ENCODE measurements at regions not wholly inside any gene's neighbourhood (a gene's known extent, or its start where the extent isn't known, plus 50 kb on each side); places are given as distances from the start of the nearest gene placed in this dataset.

- no peaks in the 10 kb centered on the region for H3K36me3 Mint-ChIP-seq (ENCODE audit: low read depth)
- no peaks in the 10 kb centered on the region for H3K9me3 Mint-ChIP-seq
- peak overlapping the region; percentile 59 for H3K4me3 Mint-ChIP-seq
- ChIA-PET POLR2A (no interaction called here), CTCF (interaction anchor here (1.3 kb wide), 1 partner anchor 14 kb away, joined by 3 read pairs; no protein-coding TSS in a partner anchor)
- intact Hi-C loops (cut with micrococcal nuclease): loop anchor here (10.0 kb wide), 1 partner anchor 130 kb away; no protein-coding TSS in a partner anchor
- peak overlapping the region; percentile 50 for H3K27ac Mint-ChIP-seq
- no peak for ATAC-seq (ENCODE audit: low read depth)
- no peak for TF ChIP-seq CTCF (IDR thresholded peaks at IDR 0.05)
- DNase-seq: no peak
- H3K27me3 Mint-ChIP-seq: no peaks in the 10 kb centered on the region
- H3K4me1 Mint-ChIP-seq: peaks cover 50% of the 10 kb centered on the region
Observed at GRCh38 chr7:25624833-25625232, 396.5 kb upstream of the NPVF start.

- H3K4me3 Mint-ChIP-seq: peak overlapping the region; percentile 59
- CTCF ChIA-PET: interaction anchor here (1.3 kb wide), 1 partner anchor 14 kb away, joined by 3 read pairs; no protein-coding TSS in a partner anchor
- peak; percentile 77 for ATAC-seq (ENCODE audit: low read depth)
Observed at GRCh38 chr7:25625306-25625992, 397.2 kb upstream of the NPVF start.

GRCh38 chr7:25626451-25627131, 398.3 kb upstream of the NPVF start:
- CTCF ChIA-PET: no interaction called here
- Mint-ChIP-seq H3K27ac (no peak overlapping the region), H3K4me1 (peaks cover 34% of the 10 kb centered on the region), H3K36me3 (ENCODE audit: low read depth) (no peaks in the 10 kb centered on the region), H3K4me3 (no peak overlapping the region), H3K27me3 (no peaks in the 10 kb centered on the region), H3K9me3 (no peaks in the 10 kb centered on the region)
- POLR2A ChIA-PET: no interaction called here
- intact Hi-C loops (cut with micrococcal nuclease): loop anchor here (10.0 kb wide), 1 partner anchor 132 kb away; no protein-coding TSS in a partner anchor
- no peak for TF ChIP-seq CTCF (IDR thresholded peaks at IDR 0.05)
- ATAC-seq (ENCODE audit: low read depth) (no peak), DNase-seq (no peak)

More at GRCh38 chr7:25625306-25625992, 397.2 kb upstream of the NPVF start:
- no peak for DNase-seq
- TF ChIP-seq CTCF (IDR thresholded peaks at IDR 0.05): no peak
- no peaks in the 10 kb centered on the region for H3K9me3 Mint-ChIP-seq
- peak overlapping the region; percentile 50 for H3K27ac Mint-ChIP-seq
- intact Hi-C loops (cut with micrococcal nuclease): loop anchor here (10.0 kb wide), 1 partner anchor 131 kb away; no protein-coding TSS in a partner anchor
- H3K27me3 Mint-ChIP-seq: no peaks in the 10 kb centered on the region
- no peaks in the 10 kb centered on the region for H3K36me3 Mint-ChIP-seq (ENCODE audit: low read depth)
- POLR2A ChIA-PET: no interaction called here
- peaks cover 44% of the 10 kb centered on the region for H3K4me1 Mint-ChIP-seq

- Mint-ChIP-seq H3K27ac (no peak overlapping the region), H3K4me1 (peaks cover 30% of the 10 kb centered on the region), H3K4me3 (no peak overlapping the region), H3K36me3 (ENCODE audit: low read depth) (no peaks in the 10 kb centered on the region), H3K9me3 (no peaks in the 10 kb centered on the region), H3K27me3 (peaks cover 3% of the 10 kb centered on the region)
- TF ChIP-seq CTCF (IDR thresholded peaks at IDR 0.05): no peak
- ChIA-PET POLR2A (no interaction called here), CTCF (no interaction called here)
- DNase-seq (no peak), ATAC-seq (ENCODE audit: low read depth) (no peak)
- intact Hi-C loops (cut with micrococcal nuclease): loop anchor here (10.0 kb wide), 1 partner anchor 134 kb away; no protein-coding TSS in a partner anchor
Observed at GRCh38 chr7:25628446-25628845, 400.2 kb upstream of the NPVF start.

GRCh38 chr7:25632616-25633015, 404.3 kb upstream of the NPVF start:
- DNase-seq (no peak), ATAC-seq (ENCODE audit: low read depth) (no peak)
- Mint-ChIP-seq H3K27ac (no peak overlapping the region), H3K4me3 (no peak overlapping the region), H3K36me3 (ENCODE audit: low read depth) (no peaks in the 10 kb centered on the region), H3K4me1 (no peaks in the 10 kb centered on the region), H3K9me3 (no peaks in the 10 kb centered on the region), H3K27me3 (peaks cover 3% of the 10 kb centered on the region)
- TF ChIP-seq CTCF (IDR thresholded peaks at IDR 0.05): no peak
- ChIA-PET POLR2A (no interaction called here), CTCF (no interaction called here)
- intact Hi-C loops (cut with micrococcal nuclease): no loop called here
